Testis (tissue), 2 donors: ENCODE measurements at regions not wholly inside any gene's neighbourhood (a gene's known extent, or its start where the extent isn't known, plus 50 kb on each side); places are given as distances from the start of the nearest gene placed in this dataset.

Experiments used
- POLR2A ChIP-seq: fragments of 450-650 bp; IDR thresholded peaks from one replicate; pipeline ENCODE4 v1.6.1; 2017; ENCODE audit warnings: antibody characterized with exemption, mild to moderate bottlenecking, moderate library complexity
- TF ChIP-seq, protein P1 (sequence below), 3 experiments: fragments of 450-650 bp in 2 of 3; fragments of 200-600 bp in 1 of 3; sonication (generic) in 1 of 3; IDR thresholded peaks; one replicate each; pipeline ENCODE4 v1.5.1; 2016 to 2019; ENCODE audit warnings: antibody characterized with exemption in 3 of 3, mild to moderate bottlenecking in 2 of 3, moderate library complexity in 1 of 3

DNA sequence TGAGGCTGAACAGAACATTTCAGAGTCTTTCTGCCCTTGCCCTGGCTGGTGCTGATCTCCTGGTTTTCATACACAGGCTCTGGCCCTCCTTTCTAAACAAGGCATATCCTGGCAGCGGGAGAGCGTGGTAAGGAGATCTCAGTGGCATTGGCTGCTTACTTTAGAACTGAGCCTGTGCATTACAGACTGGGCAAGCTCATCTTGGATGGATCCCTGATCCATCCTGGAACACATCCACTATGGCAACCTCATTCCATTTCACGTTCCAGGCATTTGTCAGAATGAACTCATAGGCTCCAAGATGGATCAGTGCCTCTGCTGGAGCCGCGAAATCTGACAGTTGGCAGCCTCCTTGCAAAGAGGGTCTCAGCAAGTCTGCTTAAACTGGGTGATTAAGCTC is 224.5 kb upstream of the PELI2 start:
- no peak for TF ChIP-seq POLR2A
- TF ChIP-seq, protein P1, sequence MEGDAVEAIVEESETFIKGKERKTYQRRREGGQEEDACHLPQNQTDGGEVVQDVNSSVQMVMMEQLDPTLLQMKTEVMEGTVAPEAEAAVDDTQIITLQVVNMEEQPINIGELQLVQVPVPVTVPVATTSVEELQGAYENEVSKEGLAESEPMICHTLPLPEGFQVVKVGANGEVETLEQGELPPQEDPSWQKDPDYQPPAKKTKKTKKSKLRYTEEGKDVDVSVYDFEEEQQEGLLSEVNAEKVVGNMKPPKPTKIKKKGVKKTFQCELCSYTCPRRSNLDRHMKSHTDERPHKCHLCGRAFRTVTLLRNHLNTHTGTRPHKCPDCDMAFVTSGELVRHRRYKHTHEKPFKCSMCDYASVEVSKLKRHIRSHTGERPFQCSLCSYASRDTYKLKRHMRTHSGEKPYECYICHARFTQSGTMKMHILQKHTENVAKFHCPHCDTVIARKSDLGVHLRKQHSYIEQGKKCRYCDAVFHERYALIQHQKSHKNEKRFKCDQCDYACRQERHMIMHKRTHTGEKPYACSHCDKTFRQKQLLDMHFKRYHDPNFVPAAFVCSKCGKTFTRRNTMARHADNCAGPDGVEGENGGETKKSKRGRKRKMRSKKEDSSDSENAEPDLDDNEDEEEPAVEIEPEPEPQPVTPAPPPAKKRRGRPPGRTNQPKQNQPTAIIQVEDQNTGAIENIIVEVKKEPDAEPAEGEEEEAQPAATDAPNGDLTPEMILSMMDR (IDR thresholded peaks at IDR 0.05) = no peak
